OCI-LY7 (cell line): ENCODE measurements at regions not wholly inside any gene's neighbourhood (a gene's known extent, or its start where the extent isn't known, plus 50 kb on each side); places are given as distances from the start of the nearest gene placed in this dataset.

Experiments
- BruUV-seq: library from RNA; stranded (reverse); fragments of 400-500 nt; replicated peaks from 2 replicates; lab custom pipeline; 2021; lab: Mats Ljungman, UMichigan
- CTCF ChIA-PET: fragments of 300-600 bp; sonication (Branson Sonifier 250); formaldehyde crosslinking; loops from one replicate; lab custom pipeline; 2022; ENCODE audit warnings: antibody characterized with exemption; ENCODE audit not compliant: unreplicated experiment; lab: Charles Lee
- POLR2A ChIA-PET: fragments of 300-600 bp; sonication (Branson Sonifier 250); formaldehyde crosslinking; loops from one replicate; lab custom pipeline; 2022; ENCODE audit warnings: antibody characterized with exemption; lab: Charles Lee
- DNase-seq: peaks from one replicate; pipeline ENCODE4 v3.0.0-alpha.2; 2015; ENCODE audit warnings: low spot score
- H2AFZ ChIP-seq: fragments of 200-600 bp; sonication (generic), shearing (Covaris generic); 2 replicates; pipeline ENCODE4 v1.6.1; 2014; ENCODE audit warnings: mild to moderate bottlenecking, antibody characterized with exemption, low read length, moderate library complexity
- H3K27ac ChIP-seq: fragments of 200-600 bp; sonication (generic); 2 replicates; pipeline ENCODE4 v1.5.1; 2014; ENCODE audit warnings: mixed run types, low read depth, mild to moderate bottlenecking, moderate library complexity, low read length, inconsistent platforms; ENCODE audit not compliant: poor library complexity, severe bottlenecking
- H3K36me3 ChIP-seq: fragments of 200-600 bp; sonication (generic); 2 replicates; pipeline ENCODE4 v1.6.1; 2014; ENCODE audit warnings: mild to moderate bottlenecking, antibody characterized with exemption, low read length, moderate library complexity, mixed read lengths; ENCODE audit not compliant: insufficient read depth
- H3K4me1 ChIP-seq: fragments of 200-600 bp; sonication (generic); 2 replicates; pipeline ENCODE4 v1.5.1; 2014; ENCODE audit warnings: mild to moderate bottlenecking, low read length; ENCODE audit not compliant: insufficient read depth, poor library complexity, severe bottlenecking
- H3K4me2 ChIP-seq: fragments of 200-600 bp; sonication (generic); 2 replicates; pipeline ENCODE4 v1.6.1; 2014; ENCODE audit warnings: mild to moderate bottlenecking, low read length
- H3K4me3 ChIP-seq: fragments of 200-600 bp; sonication (generic); 2 replicates; pipeline ENCODE4 v1.5.1; 2014; ENCODE audit warnings: mild to moderate bottlenecking, low read depth, low read length; ENCODE audit not compliant: poor library complexity, severe bottlenecking
- H3K79me2 ChIP-seq: fragments of 200-600 bp; sonication (generic); 2 replicates; pipeline ENCODE4 v1.6.1; 2016; ENCODE audit warnings: low read depth, mild to moderate bottlenecking, low read length, moderate library complexity, mixed read lengths; ENCODE audit not compliant: insufficient read depth
- H3K9me2 ChIP-seq: fragments of 200-600 bp; sonication (generic); 2 replicates; pipeline ENCODE4 v1.6.1; 2016; ENCODE audit warnings: mild to moderate bottlenecking, low read length, mixed read lengths; ENCODE audit not compliant: insufficient read depth
- H3K9me3 ChIP-seq: fragments of 200-600 bp; sonication (generic); 2 replicates; pipeline ENCODE4 v1.6.1; 2014; ENCODE audit warnings: mild to moderate bottlenecking, mixed run types, low read length, mixed read lengths
- H4K20me1 ChIP-seq: fragments of 200-600 bp; sonication (generic); 2 replicates; pipeline ENCODE4 v1.6.1; 2014; ENCODE audit warnings: mild to moderate bottlenecking, antibody characterized with exemption, low read length, moderate library complexity, mixed read lengths; ENCODE audit not compliant: insufficient read depth
- EZH2phosphoT487 ChIP-seq: fragments of 200-600 bp; sonication (generic); IDR thresholded peaks from 2 replicates; pipeline ENCODE4 v1.6.1; 2018; ENCODE audit warnings: low read depth, borderline replicate concordance, mild to moderate bottlenecking, mixed run types, antibody characterized with exemption, low read length, moderate library complexity, mixed read lengths
- intact Hi-C: fragments of 100-400 bp; cut with micrococcal nuclease; formaldehyde crosslinking; loops from one replicate; pipeline ENCODE4 v1.10.0; 2022; ENCODE audit not compliant: unreplicated experiment
- TF ChIP-seq, protein P1 (sequence below): fragments of 200-600 bp; sonication (generic); conservative IDR thresholded peaks from 2 replicates; pipeline ENCODE4 v1.5.1; 2014; ENCODE audit warnings: mild to moderate bottlenecking, antibody characterized with exemption, low read length, moderate library complexity, mixed read lengths

DNA sequence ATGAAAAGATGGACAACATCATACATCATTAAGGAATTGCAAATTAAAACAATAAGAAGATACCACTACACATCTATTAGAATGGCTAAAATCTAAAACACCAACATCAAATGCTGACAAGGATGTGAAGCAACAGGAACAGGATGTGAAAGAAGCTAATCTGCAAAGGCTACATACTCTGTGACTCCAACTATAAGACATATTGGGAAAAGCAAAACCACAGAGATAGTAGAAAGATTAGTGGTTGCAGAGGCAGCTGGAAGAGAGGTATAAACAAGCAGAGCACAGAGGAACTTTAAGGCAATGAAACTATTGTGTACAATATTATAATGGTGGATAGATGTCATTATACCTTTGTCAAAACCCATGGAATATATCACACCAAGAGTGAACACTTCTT lies 393.7 kb upstream of the RAB6C start:
- Histone ChIP-seq H3K9me3 (no peaks in the 10 kb centered on the region), H3K79me2 (no peaks in the 10 kb centered on the region), H3K4me2 (no peak overlapping the region), H3K9me2 (no peaks in the 10 kb centered on the region), H4K20me1 (no peaks in the 10 kb centered on the region), H3K27ac (no peak overlapping the region), H3K4me3 (no peak overlapping the region), H2AFZ (no peak overlapping the region), H3K4me1 (no peaks in the 10 kb centered on the region), H3K36me3 (no peaks in the 10 kb centered on the region)
- no peak for DNase-seq
- intact Hi-C loops: no loop called here
- CTCF ChIA-PET: no interaction called here
- POLR2A ChIA-PET: no interaction called here
- TF ChIP-seq, protein P1, sequence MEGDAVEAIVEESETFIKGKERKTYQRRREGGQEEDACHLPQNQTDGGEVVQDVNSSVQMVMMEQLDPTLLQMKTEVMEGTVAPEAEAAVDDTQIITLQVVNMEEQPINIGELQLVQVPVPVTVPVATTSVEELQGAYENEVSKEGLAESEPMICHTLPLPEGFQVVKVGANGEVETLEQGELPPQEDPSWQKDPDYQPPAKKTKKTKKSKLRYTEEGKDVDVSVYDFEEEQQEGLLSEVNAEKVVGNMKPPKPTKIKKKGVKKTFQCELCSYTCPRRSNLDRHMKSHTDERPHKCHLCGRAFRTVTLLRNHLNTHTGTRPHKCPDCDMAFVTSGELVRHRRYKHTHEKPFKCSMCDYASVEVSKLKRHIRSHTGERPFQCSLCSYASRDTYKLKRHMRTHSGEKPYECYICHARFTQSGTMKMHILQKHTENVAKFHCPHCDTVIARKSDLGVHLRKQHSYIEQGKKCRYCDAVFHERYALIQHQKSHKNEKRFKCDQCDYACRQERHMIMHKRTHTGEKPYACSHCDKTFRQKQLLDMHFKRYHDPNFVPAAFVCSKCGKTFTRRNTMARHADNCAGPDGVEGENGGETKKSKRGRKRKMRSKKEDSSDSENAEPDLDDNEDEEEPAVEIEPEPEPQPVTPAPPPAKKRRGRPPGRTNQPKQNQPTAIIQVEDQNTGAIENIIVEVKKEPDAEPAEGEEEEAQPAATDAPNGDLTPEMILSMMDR: no peak
- TF ChIP-seq EZH2phosphoT487: no peak
- no TSS peak for BruUV-seq

- POLR2A ChIA-PET: no interaction called here
- Histone ChIP-seq H3K4me2 (no peak overlapping the region), H4K20me1 (no peaks in the 10 kb centered on the region), H3K9me2 (no peaks in the 10 kb centered on the region), H3K9me3 (no peaks in the 10 kb centered on the region), H2AFZ (no peak overlapping the region), H3K27ac (no peak overlapping the region), H3K36me3 (no peaks in the 10 kb centered on the region), H3K79me2 (no peaks in the 10 kb centered on the region), H3K4me3 (no peak overlapping the region), H3K4me1 (no peaks in the 10 kb centered on the region)
- CTCF ChIA-PET: no interaction called here
- DNase-seq: no peak
- intact Hi-C loops: no loop called here
- no TSS peak for BruUV-seq
- TF ChIP-seq, protein P1: no peak
- TF ChIP-seq EZH2phosphoT487: no peak
These were observed 391.9 kb upstream of the RAB6C start for GRCh38 chr2:129587426-129588064.

DNA sequence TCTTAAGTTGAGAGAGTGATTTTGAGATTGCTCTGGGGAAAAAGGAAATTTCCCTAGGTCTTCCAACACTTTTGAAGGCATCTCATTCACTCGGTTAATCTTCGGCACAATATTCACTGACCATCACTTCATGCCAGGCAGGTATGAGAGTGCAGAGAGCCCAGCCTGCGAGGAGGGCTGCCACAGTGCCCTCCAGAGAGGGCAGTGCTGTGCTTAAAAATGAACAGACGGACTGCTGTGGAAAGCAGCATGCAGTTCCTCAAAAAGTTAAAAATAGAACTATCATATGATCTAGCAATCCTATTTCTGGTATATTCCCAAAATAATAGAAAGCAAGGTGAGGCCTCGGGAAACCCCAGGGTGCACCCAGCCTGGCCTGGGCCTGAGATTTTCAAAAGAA lies 374.9 kb upstream of the RAB6C start:
- no peak overlapping the region for H3K27ac ChIP-seq
- CTCF ChIA-PET: no interaction called here

More for the DNA sequence above, 374.9 kb upstream of the RAB6C start:
- Histone ChIP-seq H3K9me2 (no peaks in the 10 kb centered on the region), H3K4me3 (no peak overlapping the region), H3K79me2 (no peaks in the 10 kb centered on the region), H3K36me3 (no peaks in the 10 kb centered on the region), H3K9me3 (no peaks in the 10 kb centered on the region), H2AFZ (no peak overlapping the region), H4K20me1 (no peaks in the 10 kb centered on the region), H3K4me1 (no peaks in the 10 kb centered on the region), H3K4me2 (no peak overlapping the region)
- BruUV-seq: no TSS peak
- POLR2A ChIA-PET: no interaction called here
- intact Hi-C loops: no loop called here
- no peak for DNase-seq
- no peak for TF ChIP-seq EZH2phosphoT487
- TF ChIP-seq, protein P1: no peak
